T-helper 22 cell (primary cell): ENCODE measurements at regions not wholly inside any gene's neighbourhood (a gene's known extent, or its start where the extent isn't known, plus 50 kb on each side); places are given as distances from the start of the nearest gene placed in this dataset.

Experiments
- DNase-seq: peaks from one replicate; pipeline ENCODE4 v3.0.0-alpha.2; 2020; ENCODE audit warnings: low read depth

GRCh38 chr15:94053626-94054025, 177.7 kb upstream of the MCTP2 start:
- no peak for DNase-seq

GRCh38 chr15:94052711-94053110, 178.7 kb upstream of the MCTP2 start:
- DNase-seq, result no peak

- no peak for DNase-seq
Measured at GRCh38 chr15:94047566-94047965, 183.8 kb upstream of the MCTP2 start.

- no peak for DNase-seq
Measured at GRCh38 chr15:94042180-94042928, 189.0 kb upstream of the MCTP2 start.

- no peak for DNase-seq
Measured at GRCh38 chr15:94041746-94042145, 189.6 kb upstream of the MCTP2 start.

GRCh38 chr15:94040541-94041248, 190.7 kb upstream of the MCTP2 start:
- DNase-seq, result no peak

- no peak for DNase-seq
Measured at GRCh38 chr15:94036156-94036555, 195.2 kb upstream of the MCTP2 start.

GRCh38 chr15:94033683-94034020, 197.7 kb upstream of the MCTP2 start:
- no peak for DNase-seq

GRCh38 chr15:94033014-94033682, 198.2 kb upstream of the MCTP2 start:
- no peak for DNase-seq

GRCh38 chr15:94032571-94032970, 198.8 kb upstream of the MCTP2 start:
- DNase-seq, result no peak

- DNase-seq, result no peak
Measured at GRCh38 chr15:94031072-94031471, 200.3 kb upstream of the MCTP2 start.

GRCh38 chr15:94029495-94029894, 201.9 kb upstream of the MCTP2 start:
- DNase-seq, result no peak

- DNase-seq, result no peak
Measured at GRCh38 chr15:94028809-94029208, 202.6 kb upstream of the MCTP2 start.

- DNase-seq, result no peak
Measured at GRCh38 chr15:94028121-94028520, 203.2 kb upstream of the MCTP2 start.

GRCh38 chr15:94027581-94027980, 203.8 kb upstream of the MCTP2 start:
- DNase-seq, result no peak

GRCh38 chr15:94026458-94027304, 204.7 kb upstream of the MCTP2 start:
- no peak for DNase-seq

GRCh38 chr15:94023531-94023930, 207.8 kb upstream of the MCTP2 start:
- DNase-seq, result no peak

GRCh38 chr15:94021621-94022320, 209.6 kb upstream of the MCTP2 start:
- no peak for DNase-seq

- DNase-seq, result no peak
Measured at GRCh38 chr15:94019062-94019461, 212.3 kb upstream of the MCTP2 start.

GRCh38 chr15:94015324-94015723, 216.0 kb upstream of the MCTP2 start:
- no peak for DNase-seq
